H7 (cell line): ENCODE measurements at regions not wholly inside any gene's neighbourhood (a gene's known extent, or its start where the extent isn't known, plus 50 kb on each side); places are given as distances from the start of the nearest gene placed in this dataset.
"Not testable (repeated sequence)": the region's sequence is repeated elsewhere in the genome, so short reads cannot be mapped to it uniquely, and the experiment has no call there.

ENCODE experiments used
- DNase-seq: peaks from one replicate; pipeline ENCODE4 v3.0.0; 2012
- H3K27me3 ChIP-seq: 2 replicates; pipeline ENCODE4 v1.6.0; 2011; ENCODE audit warnings: mild to moderate bottlenecking, low read length; ENCODE audit not compliant: control insufficient read depth, insufficient read depth
- H3K36me3 ChIP-seq: replicated peaks from 2 replicates; pipeline ENCODE4 v1.5.1; 2011; ENCODE audit warnings: low read length; ENCODE audit not compliant: control insufficient read depth, insufficient read depth
- H3K4me3 ChIP-seq: 2 replicates; pipeline ENCODE4 v1.5.1; 2011; ENCODE audit warnings: low read depth, mild to moderate bottlenecking, control low read depth, low read length, moderate library complexity; ENCODE audit not compliant: insufficient read depth

DNA sequence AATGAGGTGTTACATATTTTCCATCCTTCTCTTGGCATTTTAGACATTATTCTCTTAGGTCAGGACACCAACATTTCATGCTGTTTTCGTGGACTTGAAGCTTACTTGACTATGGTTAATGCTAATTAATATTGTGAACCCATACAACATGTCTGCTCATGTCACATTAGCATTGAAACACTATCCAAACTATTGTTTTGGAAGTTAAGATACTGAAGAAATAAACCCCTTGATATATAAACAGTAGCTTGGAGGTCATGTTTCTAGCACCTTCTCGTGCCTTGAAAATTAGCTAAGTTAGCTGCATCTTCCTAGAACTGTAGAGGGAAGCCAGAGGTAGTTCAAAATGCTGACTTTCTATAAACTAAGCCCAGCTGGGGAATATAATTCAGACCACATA is 288.8 kb downstream of the LTN1 start:
- H3K4me3 ChIP-seq = no peak overlapping the region
- no peak for DNase-seq
- H3K36me3 ChIP-seq = no peaks in the 10 kb centered on the region
- H3K27me3 ChIP-seq = no peaks in the 10 kb centered on the region

DNA sequence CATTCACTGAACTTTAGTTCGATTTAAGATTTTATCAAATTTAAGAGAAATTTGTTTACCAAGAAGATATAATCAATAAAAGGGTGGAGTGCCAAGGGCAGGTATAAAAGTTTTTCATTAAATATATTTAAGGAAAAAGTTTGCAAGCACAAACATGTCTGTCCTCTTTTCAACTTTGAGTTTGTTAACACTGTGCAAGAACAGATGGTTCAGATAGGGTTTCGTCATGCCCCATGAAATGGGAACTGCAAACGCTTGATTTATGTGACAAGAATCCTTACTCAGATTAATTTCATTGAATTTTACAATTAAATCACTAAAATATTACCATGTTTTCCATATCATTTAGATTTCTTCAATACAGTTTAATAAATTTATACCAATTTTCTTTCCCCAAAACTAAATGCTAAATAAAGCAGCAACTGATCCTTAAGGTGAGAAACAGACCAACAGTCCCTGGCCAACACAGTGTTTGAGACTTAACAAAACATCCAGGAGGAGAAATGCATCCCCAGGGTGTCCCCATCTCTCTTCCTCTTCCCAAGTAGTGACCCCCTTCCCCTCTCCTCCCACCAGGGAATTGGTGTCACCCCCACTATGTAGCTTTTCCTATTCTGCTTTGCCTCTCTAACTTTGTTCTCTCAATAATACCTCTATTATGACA is 292.9 kb downstream of the LTN1 start:
- DNase-seq = no peak
- no peak overlapping the region for H3K4me3 ChIP-seq
- H3K36me3 ChIP-seq = no peaks in the 10 kb centered on the region
- no peaks in the 10 kb centered on the region for H3K27me3 ChIP-seq

- H3K27me3 ChIP-seq = no peaks in the 10 kb centered on the region
- no peaks in the 10 kb centered on the region for H3K36me3 ChIP-seq
- no peak for DNase-seq
- no peak overlapping the region for H3K4me3 ChIP-seq
Measured at GRCh38 chr21:28699186-28699585, 293.5 kb downstream of the LTN1 start.

GRCh38 chr21:28696844-28697410 is 295.8 kb downstream of the LTN1 start:
- Histone ChIP-seq H3K4me3 (no peak overlapping the region), H3K27me3 (no peaks in the 10 kb centered on the region), H3K36me3 (no peaks in the 10 kb centered on the region)
- no peak for DNase-seq

- Histone ChIP-seq H3K27me3 (no peaks in the 10 kb centered on the region), H3K36me3 (no peaks in the 10 kb centered on the region), H3K4me3 (no peak overlapping the region)
- DNase-seq = no peak
Measured at GRCh38 chr21:28693476-28693875, 299.2 kb downstream of the LTN1 start.

- no peak for DNase-seq
- Histone ChIP-seq H3K36me3 (no peaks in the 10 kb centered on the region), H3K27me3 (no peaks in the 10 kb centered on the region), H3K4me3 (no peak overlapping the region)
Measured at GRCh38 chr21:28690196-28690595, 302.5 kb downstream of the LTN1 start.

DNA sequence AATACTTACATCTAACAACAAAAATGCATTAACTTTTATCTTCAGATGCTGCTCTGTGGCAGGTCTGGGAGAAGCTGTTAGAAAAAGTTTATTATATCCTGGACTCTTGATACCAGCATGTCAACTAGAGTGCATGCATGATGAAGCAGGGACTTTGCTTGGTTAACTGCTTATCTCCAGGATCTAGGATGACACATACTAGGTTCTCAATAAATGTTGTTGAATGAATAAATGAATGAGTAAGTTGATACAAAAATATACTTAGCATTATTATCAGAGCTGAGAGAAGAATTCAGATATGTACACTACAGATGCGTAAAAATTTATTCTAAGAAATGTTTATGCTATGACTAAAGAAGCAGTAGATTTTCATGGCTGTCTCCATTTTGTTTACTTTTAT is 304.3 kb downstream of the LTN1 start:
- Histone ChIP-seq H3K36me3 (no peaks in the 10 kb centered on the region), H3K4me3 (no peak overlapping the region), H3K27me3 (no peaks in the 10 kb centered on the region)
- no peak for DNase-seq

GRCh38 chr21:28687586-28687985 is 305.1 kb downstream of the LTN1 start:
- no peaks in the 10 kb centered on the region for H3K27me3 ChIP-seq
- DNase-seq = no peak
- no peaks in the 10 kb centered on the region for H3K36me3 ChIP-seq
- no peak overlapping the region for H3K4me3 ChIP-seq

- no peak for DNase-seq
- Histone ChIP-seq H3K27me3 (no peaks in the 10 kb centered on the region), H3K36me3 (no peaks in the 10 kb centered on the region), H3K4me3 (no peak overlapping the region)
Measured at GRCh38 chr21:28683982-28684752, 308.5 kb downstream of the LTN1 start.

- DNase-seq, H3K4me3 ChIP-seq, H3K27me3 ChIP-seq, H3K36me3 ChIP-seq: not testable (repeated sequence)
Measured at GRCh38 chr21:28682884-28683283, 309.8 kb downstream of the LTN1 start.

DNA sequence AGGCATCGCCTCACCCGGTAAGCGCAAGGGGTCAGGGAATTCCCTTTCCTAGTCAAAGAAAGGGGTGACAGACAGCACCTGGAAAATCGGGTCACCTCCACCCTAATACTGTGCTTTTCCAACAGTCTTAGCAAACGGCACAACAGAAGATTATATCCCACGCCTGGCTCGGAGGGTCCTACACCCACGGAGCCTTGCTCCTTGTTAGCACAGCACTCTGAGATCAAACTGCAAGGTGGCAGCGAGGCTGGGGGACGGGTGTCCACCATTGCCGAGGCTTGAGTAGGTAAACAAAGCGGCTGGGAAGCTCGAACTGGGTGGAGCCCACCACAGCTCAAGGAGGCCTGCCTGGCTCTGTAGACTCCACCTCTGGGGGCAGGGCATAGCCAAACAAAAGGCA is 315.6 kb downstream of the LTN1 start:
- not testable (repeated sequence) for DNase-seq, H3K27me3 ChIP-seq, H3K4me3 ChIP-seq, H3K36me3 ChIP-seq

DNA sequence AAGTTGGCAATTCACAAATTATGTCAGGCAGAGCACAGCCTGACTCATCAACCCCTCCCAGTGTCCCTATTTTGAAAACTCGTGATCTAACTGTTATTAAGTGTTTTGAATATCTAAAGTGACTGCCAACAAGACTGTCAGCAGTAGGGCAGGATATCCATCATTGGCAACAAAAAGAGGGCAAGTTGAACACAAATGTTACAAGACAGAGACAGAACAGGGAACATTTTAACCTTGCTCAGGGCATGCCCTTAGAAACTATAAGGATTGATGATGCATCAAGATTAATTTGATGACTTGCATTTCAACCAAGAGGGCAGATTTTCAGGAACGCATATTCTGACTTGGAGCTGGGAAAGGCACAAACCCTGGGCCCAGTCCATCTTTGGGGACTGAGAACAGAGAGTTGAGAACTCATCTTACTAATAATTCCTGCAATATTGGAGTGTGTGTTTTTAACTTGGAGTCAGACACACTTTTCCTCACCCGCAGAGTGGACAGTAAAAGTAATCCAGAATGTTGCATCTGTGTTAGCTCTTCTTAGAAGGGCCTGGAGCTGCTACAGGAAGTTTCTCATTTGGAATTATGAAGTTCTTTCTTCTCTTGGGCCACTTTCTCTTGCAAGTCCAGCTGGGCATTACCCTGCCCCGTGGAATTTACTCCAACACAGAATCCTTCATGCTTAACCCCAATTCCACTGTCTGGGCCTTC is 317.2 kb downstream of the LTN1 start:
- H3K36me3 ChIP-seq = no peaks in the 10 kb centered on the region
- H3K4me3 ChIP-seq = no peak overlapping the region
- no peak for DNase-seq
- H3K27me3 ChIP-seq = no peaks in the 10 kb centered on the region

- DNase-seq = no peak
- Histone ChIP-seq H3K4me3 (no peak overlapping the region), H3K27me3 (no peaks in the 10 kb centered on the region), H3K36me3 (no peaks in the 10 kb centered on the region)
Measured at GRCh38 chr21:28674763-28675162, 317.9 kb downstream of the LTN1 start.

DNA sequence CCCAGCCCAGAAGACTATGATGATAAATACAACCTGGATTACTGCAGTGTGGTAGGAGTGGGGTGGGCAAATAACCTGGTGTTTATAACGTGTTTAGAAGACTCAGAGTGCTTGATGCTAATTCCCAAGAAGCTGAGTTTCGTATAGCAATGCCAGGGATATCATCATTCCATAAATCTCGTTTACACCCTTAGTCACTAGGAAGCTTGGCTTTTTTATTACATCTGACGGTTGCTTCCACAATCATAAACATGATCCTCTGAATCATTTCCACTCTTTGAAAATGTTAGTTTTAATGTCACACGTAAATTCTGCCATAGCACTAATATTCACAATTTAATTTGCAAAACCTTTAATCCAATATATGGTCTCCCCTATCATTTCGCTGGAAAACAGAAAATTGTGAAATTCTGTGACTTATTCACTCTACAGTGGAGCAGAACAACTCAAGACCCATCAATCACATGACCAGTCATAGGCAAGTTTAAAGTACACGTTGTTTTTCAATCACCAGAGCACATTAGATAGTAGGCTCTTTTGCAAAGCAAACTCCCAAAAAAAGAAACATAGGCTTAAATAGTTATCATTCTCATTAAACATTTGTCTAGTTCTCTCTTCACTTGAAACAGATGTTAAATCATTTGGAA is 321.0 kb downstream of the LTN1 start:
- Histone ChIP-seq H3K27me3 (no peaks in the 10 kb centered on the region), H3K36me3 (no peaks in the 10 kb centered on the region), H3K4me3 (no peak overlapping the region)
- DNase-seq = no peak
